ENCODE measurements at regions not wholly inside any gene's neighbourhood (a gene's known extent, or its start where the extent isn't known, plus 50 kb on each side); places are given as distances from the start of the nearest gene placed in this dataset.

- Histone ChIP-seq H3K4me3 (replicated peaks in 1 of 3; ENCODE audit: insufficient read depth in 1 of 3, low read depth in 1 of 3, low read length in 3 of 3) (no peak overlapping the region), H3K27me3 (ENCODE audit: control insufficient read depth in 2 of 2, insufficient read depth in 2 of 2, low read length in 2 of 2) (no peaks in the 10 kb centered on the region), H4K20me1 (replicated peaks; ENCODE audit: control insufficient read depth, extremely low read depth, insufficient read depth, low read length) (no peaks in the 10 kb centered on the region), H3K36me3 (ENCODE audit: control insufficient read depth in 2 of 2, extremely low read depth in 1 of 2, insufficient read depth in 2 of 2, low read length in 2 of 2) (no peaks in the 10 kb centered on the region), H3K9me1 (replicated peaks; ENCODE audit: control insufficient read depth, extremely low read depth, insufficient read depth, low read length) (no peaks in the 10 kb centered on the region), H3K9ac (replicated peaks; ENCODE audit: extremely low read depth, insufficient read depth, low read length) (no peak overlapping the region), H3K79me2 (ENCODE audit: control insufficient read depth, insufficient read depth, low read length) (no peaks in the 10 kb centered on the region), H3K4me2 (ENCODE audit: insufficient read depth, low read length) (no peak overlapping the region), H3K4me1 (ENCODE audit: control insufficient read depth, extremely low read depth, insufficient read depth, low read length) (no peaks in the 10 kb centered on the region), H2AFZ (ENCODE audit: low read depth, low read length) (no peak overlapping the region), H3K27ac (ENCODE audit: insufficient read depth, low read depth, low read length) (no peak overlapping the region), H3K9me3 (replicated peaks; ENCODE audit: control insufficient read depth, insufficient read depth, low read length) (peaks cover 2% of the 10 kb centered on the region)
- no peak for FAIRE-seq
- dilution Hi-C loops (cut with MboI; ENCODE audit: extremely low pct_ligation_motif_present, low sequenced_read_pairs) = no loop called here
- ChIA-PET POLR2A (no interaction called here), CTCF (no interaction called here)
- BruUV-seq (replicated peaks) = no TSS peak
- TF ChIP-seq FOS (IDR thresholded peaks at IDR 0.05; ENCODE audit: borderline replicate concordance, insufficient read depth, low read length) (no peak), POLR2AphosphoS5 (IDR thresholded peaks at IDR 0.05; ENCODE audit: insufficient read depth, low read depth, low read length) (no peak), JUN (IDR thresholded peaks at IDR 0.05; ENCODE audit: borderline replicate concordance, insufficient read depth, insufficient read length, low read depth) (no peak), MAX (IDR thresholded peaks at IDR 0.05; ENCODE audit: insufficient read depth, insufficient read length) (no peak), POLR2A (IDR thresholded peaks at IDR 0.05; ENCODE audit: low read depth, low read length) (no peak), CTCF (IDR thresholded peaks at IDR 0.05; ENCODE audit: extremely low read depth in 1 of 2, insufficient read depth in 1 of 2, low read depth in 1 of 2, low read length in 2 of 2) (no peak), MYC (IDR thresholded peaks at IDR 0.05; ENCODE audit: low read depth, low read length) (no peak), GATA2 (IDR thresholded peaks at IDR 0.05; ENCODE audit: insufficient read depth, insufficient read length, low read depth, low read length) (no peak), EZH2 (IDR thresholded peaks at IDR 0.05; ENCODE audit: borderline replicate concordance, low read depth, low read length, severe bottlenecking) (no peak)
- no peak for DNase-seq (ENCODE audit: low read depth, low spot score)
- intact Hi-C loops (cut with micrococcal nuclease) = no loop called here
Measured at GRCh38 chr5:166102947-166103346, 2188.5 kb upstream of the WWC1 start.

Measured in endothelial cell of umbilical vein (primary cell).